ENCODE measurements at regions not wholly inside any gene's neighbourhood (a gene's known extent, or its start where the extent isn't known, plus 50 kb on each side); places are given as distances from the start of the nearest gene placed in this dataset.

- Histone ChIP-seq H3K27ac (ENCODE audit: extremely low read depth, low read depth, low read length) (no peak overlapping the region), H3K9me3 (ENCODE audit: control insufficient read depth, insufficient read depth, low read depth, low read length) (no peaks in the 10 kb centered on the region), H3K4me3 (ENCODE audit: low read depth, low read length) (no peak overlapping the region), H3K36me3 (ENCODE audit: control insufficient read depth in 2 of 2, insufficient read depth in 1 of 2, low read length in 2 of 2) (no peaks in the 10 kb centered on the region), H3K4me1 (ENCODE audit: control insufficient read depth, insufficient read depth, low read length) (no peaks in the 10 kb centered on the region)
- ChIA-PET CTCF (no interaction called here), POLR2A (no interaction called here)
- TF ChIP-seq GLIS1 (tag by site-specific recombination; IDR thresholded peaks at IDR 0.05): no peak
- no peak for TF ChIP-seq BCL6B (tag by site-specific recombination; IDR thresholded peaks at IDR 0.05)
- no peak for TF ChIP-seq ZNF24 (tag by site-specific recombination; IDR thresholded peaks at IDR 0.05)
- TF ChIP-seq ZNF10 (tag by site-specific recombination; IDR thresholded peaks at IDR 0.05): no peak
- no peak for TF ChIP-seq ZNF175 (tag by site-specific recombination; IDR thresholded peaks at IDR 0.05)
- no peak for TF ChIP-seq ZNF214 (tag by site-specific recombination; IDR thresholded peaks at IDR 0.05; ENCODE audit: borderline replicate concordance)
- no peak for TF ChIP-seq ZNF585B (tag by site-specific recombination; IDR thresholded peaks at IDR 0.05)
- TF ChIP-seq ZNF449 (tag by site-specific recombination; IDR thresholded peaks at IDR 0.05): no peak
- TF ChIP-seq ZFP41 (tag by site-specific recombination; IDR thresholded peaks at IDR 0.05; ENCODE audit: borderline replicate concordance): no peak
- TF ChIP-seq ZBTB8A (tag by site-specific recombination; IDR thresholded peaks at IDR 0.05): no peak
- TF ChIP-seq SP7 (tag by site-specific recombination; IDR thresholded peaks at IDR 0.05): no peak
- TF ChIP-seq KLF10 (tag by site-specific recombination; IDR thresholded peaks at IDR 0.05): no peak
- no peak for TF ChIP-seq ZBTB20 (tag by site-specific recombination; IDR thresholded peaks at IDR 0.05)
- TF ChIP-seq ZNF621 (tag by site-specific recombination; IDR thresholded peaks at IDR 0.05): no peak
- no peak for TF ChIP-seq ZNF146 (tag by site-specific recombination; IDR thresholded peaks at IDR 0.05)
These were observed 127.1 kb upstream of the ATP10A start for GRCh38 chr15:25990220-25990619.

- POLR2A ChIA-PET: no interaction called here
- CTCF ChIA-PET: interaction anchor here (0.7 kb wide), 1 partner anchor 49 kb away, joined by 3 read pairs; no protein-coding TSS in a partner anchor
- Histone ChIP-seq H3K9me3 (ENCODE audit: control insufficient read depth, insufficient read depth, low read depth, low read length) (no peaks in the 10 kb centered on the region), H3K36me3 (ENCODE audit: control insufficient read depth in 2 of 2, insufficient read depth in 1 of 2, low read length in 2 of 2) (no peaks in the 10 kb centered on the region), H3K4me1 (ENCODE audit: control insufficient read depth, insufficient read depth, low read length) (no peaks in the 10 kb centered on the region), H3K27ac (ENCODE audit: extremely low read depth, low read depth, low read length) (no peak overlapping the region), H3K4me3 (ENCODE audit: low read depth, low read length) (no peak overlapping the region)
- TF ChIP-seq ZBTB7A (tag by site-specific recombination; IDR thresholded peaks at IDR 0.05; ENCODE audit: low read depth): no peak
- no peak for TF ChIP-seq ZFP41 (tag by site-specific recombination; IDR thresholded peaks at IDR 0.05; ENCODE audit: borderline replicate concordance)
- no peak for TF ChIP-seq KLF10 (tag by site-specific recombination; IDR thresholded peaks at IDR 0.05)
- TF ChIP-seq ZNF302 (tag by site-specific recombination; IDR thresholded peaks at IDR 0.05; ENCODE audit: low read depth): no peak
- no peak for TF ChIP-seq RBAK (tag by site-specific recombination; IDR thresholded peaks at IDR 0.05)
- TF ChIP-seq ZNF488 (tag by site-specific recombination; IDR thresholded peaks at IDR 0.05): no peak
- TF ChIP-seq ZNF266 (tag by site-specific recombination; IDR thresholded peaks at IDR 0.05; ENCODE audit: low read depth): no peak
- no peak for TF ChIP-seq ZBTB49 (tag by site-specific recombination; IDR thresholded peaks at IDR 0.05; ENCODE audit: low read depth)
- no peak for TF ChIP-seq PRDM4 (tag by site-specific recombination; IDR thresholded peaks at IDR 0.05)
- TF ChIP-seq ZNF692 (tag by site-specific recombination; IDR thresholded peaks at IDR 0.05): no peak
- no peak for TF ChIP-seq ZNF645 (tag by site-specific recombination; IDR thresholded peaks at IDR 0.05)
These were observed 126.2 kb upstream of the ATP10A start for GRCh38 chr15:25989327-25989726.

All from HEK293 (cell line).